GM18867 (cell line): ENCODE measurements at regions not wholly inside any gene's neighbourhood (a gene's known extent, or its start where the extent isn't known, plus 50 kb on each side); places are given as distances from the start of the nearest gene placed in this dataset.

Experiments
- ATAC-seq: cut with Tn5 transposase; IDR thresholded peaks from one replicate; pipeline ENCODE4 v1.9.1; 2021; ENCODE audit warnings: mild to moderate bottlenecking, moderate library complexity; ENCODE audit not compliant: unreplicated experiment

DNA sequence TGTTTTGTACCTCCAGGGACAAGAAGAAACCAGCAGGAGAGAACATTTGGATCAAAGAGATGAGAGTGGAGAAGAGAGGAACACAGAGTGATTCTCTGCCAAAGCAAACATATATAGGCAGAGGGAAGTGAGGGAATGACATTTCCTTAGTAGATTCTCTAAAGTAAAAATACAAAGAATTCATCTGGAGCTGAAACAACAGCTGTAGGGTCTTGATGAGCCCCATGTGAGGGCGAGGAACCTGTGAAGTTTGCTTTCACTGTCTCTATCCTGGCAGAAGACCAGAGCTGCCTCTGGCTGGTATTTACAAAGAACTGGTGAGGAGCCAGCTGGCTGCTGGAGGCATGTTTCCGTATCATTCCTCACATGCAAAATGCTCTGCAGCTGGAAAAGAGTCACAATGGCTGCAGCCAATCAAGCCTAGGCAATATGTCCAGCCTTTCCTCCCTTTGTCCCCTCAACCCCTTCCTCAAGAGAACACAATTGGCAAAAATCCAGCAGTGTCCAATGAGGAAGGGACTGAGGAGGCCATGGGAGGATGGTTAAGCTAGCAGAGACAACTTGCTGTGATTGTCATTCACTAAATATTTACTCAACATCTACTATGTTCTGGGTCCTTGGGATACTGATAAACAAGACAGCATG lies 122.5 kb downstream of the PHLDA1 start:
- no peak for ATAC-seq

GRCh38 chr12:75905922-75906321 lies 125.7 kb downstream of the PHLDA1 start:
- no peak for ATAC-seq

DNA sequence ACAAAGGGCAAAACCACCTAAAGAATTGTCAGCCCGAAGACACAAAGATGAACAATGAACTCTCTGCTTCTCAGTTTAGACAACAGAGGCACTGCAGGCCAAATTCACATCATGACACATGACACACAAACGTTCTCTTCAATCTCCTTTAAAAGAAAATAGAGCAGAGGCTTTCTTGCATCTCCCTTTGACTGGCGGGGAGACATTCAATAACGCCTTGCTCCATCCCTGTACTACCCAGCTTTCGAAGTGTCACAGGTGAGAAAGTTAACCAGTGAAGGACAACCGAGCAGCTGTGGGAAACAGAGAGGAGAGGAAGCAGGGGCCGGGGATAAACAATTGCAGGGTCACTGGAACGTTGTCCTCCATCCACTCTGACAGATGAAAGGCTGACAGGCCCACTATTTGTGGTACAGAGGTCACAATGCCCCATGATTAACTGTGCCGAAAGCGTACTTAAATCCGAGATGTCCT lies 130.8 kb downstream of the PHLDA1 start:
- no peak for ATAC-seq

GRCh38 chr12:75900226-75900625 lies 131.3 kb downstream of the PHLDA1 start:
- ATAC-seq, result no peak

GRCh38 chr12:75894965-75895754 lies 136.4 kb downstream of the PHLDA1 start:
- ATAC-seq, result no peak

- ATAC-seq, result no peak
Measured at GRCh38 chr12:75893765-75894164, 137.8 kb downstream of the PHLDA1 start.

DNA sequence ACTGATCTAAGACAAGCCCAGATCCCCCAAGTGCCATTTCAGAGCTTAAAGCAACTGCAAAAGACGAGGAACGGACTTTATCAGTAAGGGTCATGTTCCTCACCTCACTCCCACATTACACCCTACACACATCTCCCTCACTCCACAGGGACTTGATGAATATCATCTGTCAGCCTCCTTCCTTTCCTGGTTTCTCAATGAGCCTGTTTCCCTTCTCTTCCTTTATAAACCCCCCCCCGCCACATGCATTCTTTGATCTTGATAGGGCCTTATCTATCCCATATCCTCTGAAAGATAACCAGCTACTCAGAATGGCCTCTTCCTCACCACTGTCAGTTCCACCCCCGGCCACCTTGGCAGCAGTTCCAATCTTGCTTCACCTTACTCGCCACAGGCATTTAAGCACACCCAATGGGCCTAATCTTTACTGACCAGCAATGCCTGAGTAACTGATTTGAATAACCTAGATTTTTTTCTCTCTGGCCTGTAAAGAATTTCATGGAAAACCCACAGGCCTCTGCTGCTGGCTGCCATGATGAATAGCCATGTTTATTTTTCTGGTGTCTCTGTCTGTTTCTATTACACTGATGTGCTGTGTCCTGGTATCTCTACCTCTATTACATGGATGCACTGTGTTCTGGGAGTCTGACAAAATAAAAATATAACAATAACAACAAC lies 138.7 kb downstream of the PHLDA1 start:
- no peak for ATAC-seq

GRCh38 chr12:75891072-75891471 lies 140.5 kb downstream of the PHLDA1 start:
- no peak for ATAC-seq

GRCh38 chr12:75890660-75891059 lies 140.9 kb downstream of the PHLDA1 start:
- ATAC-seq, result no peak

DNA sequence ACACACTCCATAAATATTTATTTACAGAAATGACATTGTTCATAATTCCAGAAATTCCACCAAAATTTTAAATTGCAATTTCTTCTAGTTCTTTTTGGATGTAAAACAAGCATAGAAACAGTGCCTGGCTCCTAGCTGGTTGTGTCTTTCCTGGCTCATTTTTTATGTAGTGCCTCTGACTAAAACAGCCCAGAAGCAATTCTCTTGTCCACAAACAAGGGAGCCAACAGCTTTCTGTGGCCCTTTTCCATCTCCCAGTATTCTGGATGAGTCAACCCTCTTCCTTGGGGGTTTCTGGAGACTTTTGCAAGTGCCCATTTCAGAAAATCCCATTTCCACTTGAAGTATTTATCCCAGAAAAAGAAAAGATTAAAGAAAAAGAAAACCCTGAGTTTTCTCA lies 141.4 kb downstream of the PHLDA1 start:
- ATAC-seq, result no peak

DNA sequence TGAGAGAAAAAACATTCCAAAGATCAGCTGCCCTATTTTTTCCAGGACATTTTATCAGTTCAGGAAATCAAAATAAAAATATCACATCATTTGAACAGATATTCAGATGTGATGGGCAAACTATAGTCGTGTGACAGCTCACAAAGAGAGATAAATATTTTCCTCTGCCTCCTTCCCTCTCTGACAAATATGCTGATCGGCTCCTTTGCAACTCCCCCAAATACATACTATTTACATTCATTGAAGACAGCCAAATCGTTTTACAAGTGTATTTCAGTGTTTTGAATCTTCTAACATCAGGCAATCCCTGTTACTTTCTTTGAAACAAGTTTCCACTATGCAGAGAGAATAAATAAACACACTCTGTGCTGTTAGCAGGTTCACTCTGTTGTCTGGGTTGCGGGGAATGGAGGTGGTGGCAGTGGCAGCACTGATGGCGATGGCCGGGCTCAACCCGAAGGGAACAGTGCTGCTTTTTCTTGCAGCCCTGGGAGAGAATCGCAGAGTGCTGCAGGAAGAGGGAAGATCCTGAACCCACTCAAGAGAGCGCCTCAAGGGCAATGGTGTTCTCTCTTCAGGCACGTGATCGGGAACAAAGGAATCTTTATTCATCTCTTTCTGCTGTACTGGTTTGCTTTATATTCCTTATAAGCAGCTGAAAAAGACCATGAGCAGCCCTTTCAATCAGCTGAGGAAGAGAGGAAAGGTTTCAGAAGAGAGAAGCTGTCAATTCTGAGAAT lies 142.5 kb downstream of the PHLDA1 start:
- ATAC-seq, result no peak

- no peak for ATAC-seq
Measured at GRCh38 chr12:75888399-75888798, 143.2 kb downstream of the PHLDA1 start.

DNA sequence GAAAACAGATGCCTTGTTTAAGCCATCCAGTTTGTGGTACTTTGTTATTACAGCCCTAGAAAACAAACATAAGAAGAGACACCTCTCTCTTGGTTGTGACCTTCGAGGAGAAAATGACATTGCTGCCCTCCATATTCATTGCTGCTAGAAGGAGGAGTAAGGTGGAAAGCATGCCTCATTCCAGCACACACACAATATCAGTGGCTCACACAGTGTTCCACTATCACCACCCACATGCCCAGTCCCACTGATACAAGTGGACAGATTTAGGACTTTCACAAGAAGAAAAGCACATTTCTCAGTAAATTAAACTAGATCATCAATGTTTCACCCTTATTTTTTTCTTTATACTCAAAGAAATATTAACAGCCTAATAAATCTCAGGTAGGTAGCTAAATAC lies 143.6 kb downstream of the PHLDA1 start:
- ATAC-seq, result no peak

DNA sequence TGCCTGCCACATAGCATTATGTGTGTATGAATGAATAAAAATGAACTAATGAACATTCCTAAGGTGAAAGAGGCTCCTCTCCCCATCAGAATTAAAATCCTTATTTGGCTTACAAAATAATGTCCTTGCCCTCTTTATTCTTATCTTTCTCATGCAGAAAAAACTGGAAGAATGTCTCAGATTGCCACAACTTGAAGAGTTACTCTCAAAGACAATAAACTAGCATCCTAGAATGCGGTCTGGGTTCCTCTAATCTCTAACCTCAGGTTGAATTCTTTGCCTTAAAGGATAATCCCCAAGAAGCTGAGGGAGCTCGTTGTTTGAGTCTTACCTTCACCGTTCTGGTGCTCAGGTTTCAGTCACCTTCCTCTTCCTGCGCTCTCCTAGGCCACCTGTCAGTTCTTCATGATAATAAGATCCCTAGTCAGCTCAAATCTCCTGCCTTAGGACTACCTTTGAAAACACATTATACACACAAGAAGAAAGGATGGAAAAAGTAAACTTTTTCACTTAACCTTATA lies 147.1 kb downstream of the PHLDA1 start:
- ATAC-seq, result no peak

GRCh38 chr12:75883241-75883640 lies 148.3 kb downstream of the PHLDA1 start:
- ATAC-seq, result no peak

DNA sequence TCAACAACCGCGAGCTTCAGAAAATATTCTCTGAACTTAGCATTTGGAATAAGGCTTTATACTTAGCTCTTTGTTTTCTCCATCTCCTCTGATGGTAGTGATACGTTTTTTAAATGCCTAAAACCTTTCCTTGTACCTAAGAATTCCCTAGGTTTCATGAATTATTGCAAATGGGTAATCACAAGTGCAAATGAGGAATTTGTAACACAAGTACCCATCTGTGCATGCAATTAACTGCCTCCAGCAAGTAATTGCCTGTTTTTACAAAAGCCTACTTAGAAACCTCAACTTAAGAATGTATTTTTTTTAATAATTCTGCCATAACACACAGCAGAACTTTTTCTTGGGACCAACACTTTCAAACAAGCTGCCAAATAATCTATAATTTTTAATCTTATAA lies 149.2 kb downstream of the PHLDA1 start:
- ATAC-seq, result no peak

- no peak for ATAC-seq
Measured at GRCh38 chr12:75881920-75882319, 149.7 kb downstream of the PHLDA1 start.

- ATAC-seq, result no peak
Measured at GRCh38 chr12:75877763-75878621, 153.6 kb downstream of the PHLDA1 start.

- no peak for ATAC-seq
Measured at GRCh38 chr12:75876832-75877762, 154.5 kb downstream of the PHLDA1 start.
